Caco-2 (cell line): ENCODE measurements at regions not wholly inside any gene's neighbourhood (a gene's known extent, or its start where the extent isn't known, plus 50 kb on each side); places are given as distances from the start of the nearest gene placed in this dataset.

ENCODE experiments used
- BruUV-seq: library from RNA; stranded (reverse); fragments of 400-500 nt; replicated peaks from 2 replicates; lab custom pipeline; 2021; lab: Mats Ljungman, UMichigan
- CTCF ChIA-PET: fragments of 300-600 bp; sonication (Branson Sonifier 250); formaldehyde crosslinking; loops from one replicate; lab custom pipeline; 2022; ENCODE audit warnings: antibody characterized with exemption; lab: Charles Lee
- POLR2A ChIA-PET: fragments of 300-600 bp; sonication (Branson Sonifier 250); formaldehyde crosslinking; loops from one replicate; lab custom pipeline; 2022; ENCODE audit warnings: antibody characterized with exemption; lab: Charles Lee
- DNase-seq, 2 experiments: peaks; one replicate each; pipeline versions ENCODE4 v3.0.0 to v3.0.0-alpha.2; 2020 to 2022
- H3K27me3 ChIP-seq: replicated peaks from 2 replicates; pipeline ENCODE4 v1.6.0; 2011; ENCODE audit warnings: low read length; ENCODE audit not compliant: control insufficient read depth, insufficient read depth
- H3K36me3 ChIP-seq: 2 replicates; pipeline ENCODE4 v1.5.1; 2011; ENCODE audit warnings: low read length; ENCODE audit not compliant: control insufficient read depth, insufficient read depth
- H3K4me1 ChIP-seq: fragments of 250-450 bp; sonication (Bioruptor Pico); 2 replicates; pipeline ENCODE4 v1.5.1; 2020; ENCODE audit warnings: mild to moderate bottlenecking
- H3K4me3 ChIP-seq: 2 replicates; pipeline ENCODE4 v1.5.1; 2011; ENCODE audit warnings: low read depth, mild to moderate bottlenecking, control low read depth, low read length
- H3K9me3 ChIP-seq: fragments of 250-450 bp; sonication (Bioruptor Pico); 2 replicates; pipeline ENCODE4 v1.5.1; 2020; ENCODE audit warnings: mild to moderate bottlenecking, moderate library complexity
- H3K27ac Mint-ChIP-seq: one replicate; pipeline ENCODE4 v1.8.0; 2022; ENCODE audit warnings: mixed read lengths; ENCODE audit not compliant: unreplicated experiment
- H3K27me3 Mint-ChIP-seq: one replicate; pipeline ENCODE4 v1.8.0; 2022; ENCODE audit warnings: mixed read lengths; ENCODE audit not compliant: insufficient read depth, unreplicated experiment
- H3K36me3 Mint-ChIP-seq: one replicate; pipeline ENCODE4 v1.8.0; 2022; ENCODE audit warnings: mild to moderate bottlenecking, mixed read lengths; ENCODE audit not compliant: insufficient read depth, unreplicated experiment
- H3K4me1 Mint-ChIP-seq: one replicate; pipeline ENCODE4 v1.8.0; 2022; ENCODE audit warnings: low read depth, mixed read lengths; ENCODE audit not compliant: unreplicated experiment
- H3K4me3 Mint-ChIP-seq: one replicate; pipeline ENCODE4 v1.8.0; 2022; ENCODE audit warnings: mild to moderate bottlenecking, moderate library complexity, mixed read lengths; ENCODE audit not compliant: unreplicated experiment
- H3K9me3 Mint-ChIP-seq: one replicate; pipeline ENCODE4 v1.8.0; 2022; ENCODE audit warnings: mixed read lengths; ENCODE audit not compliant: unreplicated experiment
- CTCF ChIP-seq, 2 experiments: fragments of 200-600 bp in 1 of 2; IDR thresholded peaks; 1 replicate in 1 of 2; 2 replicates in 1 of 2; pipeline versions ENCODE4 v1.5.1 to v1.8.0; 2011 to 2022; ENCODE audit warnings: antibody characterized with exemption in 1 of 2, control low read depth in 1 of 2, inconsistent platforms in 1 of 2, low read depth in 1 of 2, low read length in 1 of 2, mild to moderate bottlenecking in 1 of 2, moderate library complexity in 1 of 2; ENCODE audit not compliant: insufficient read depth in 1 of 2, severe bottlenecking in 1 of 2, unreplicated experiment in 1 of 2
- intact Hi-C: fragments of 100-400 bp; cut with micrococcal nuclease; formaldehyde crosslinking; loops from one replicate; pipeline ENCODE4 v1.10.0; 2022; ENCODE audit not compliant: unreplicated experiment

DNA sequence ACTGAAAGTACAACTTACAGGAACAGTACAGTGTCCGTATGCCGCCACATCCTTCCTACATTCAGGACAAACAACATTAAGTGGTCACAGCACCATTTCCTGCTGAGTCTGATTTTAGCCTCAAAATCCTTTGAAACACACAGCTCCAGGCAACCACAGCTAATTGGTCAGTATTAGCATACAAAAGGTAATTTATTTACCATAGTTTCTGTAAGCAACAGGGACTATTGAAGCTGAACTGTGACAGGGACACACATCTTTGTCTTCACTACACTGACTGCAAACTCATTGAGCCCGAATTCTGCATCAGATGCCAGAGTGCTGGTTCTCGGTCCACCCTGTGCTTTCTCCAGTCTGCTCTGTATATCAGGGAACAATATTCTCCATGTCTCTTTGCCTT is 151.8 kb downstream of the ST6GAL2 start:
- no peaks in the 10 kb centered on the region for H3K4me1 ChIP-seq
- no peaks in the 10 kb centered on the region; the same call in 1 of the 2 replicates for H3K27me3 ChIP-seq
- DNase-seq, result no peak
- Mint-ChIP-seq H3K9me3 (no peaks in the 10 kb centered on the region), H3K27me3 (peaks cover 8% of the 10 kb centered on the region), H3K4me3 (no peak overlapping the region), H3K36me3 (no peaks in the 10 kb centered on the region), H3K4me1 (no peaks in the 10 kb centered on the region), H3K27ac (no peak overlapping the region)
- ChIA-PET POLR2A (no interaction called here), CTCF (interaction anchor here (0.6 kb wide), 1 partner anchor 800 kb away, joined by 4 read pairs; no protein-coding TSS in a partner anchor)
- no TSS peak for BruUV-seq
- no peaks in the 10 kb centered on the region for H3K36me3 ChIP-seq
- no peak overlapping the region for H3K4me3 ChIP-seq
- intact Hi-C loops, result no loop called here
- H3K9me3 ChIP-seq, result no peaks in the 10 kb centered on the region
- TF ChIP-seq CTCF (IDR thresholded peaks at IDR 0.05; ENCODE audit: insufficient read depth in 1 of 2, low read depth in 1 of 2, low read length in 1 of 2, severe bottlenecking in 1 of 2, unreplicated experiment in 1 of 2), result no peak

- Mint-ChIP-seq H3K36me3 (no peaks in the 10 kb centered on the region), H3K27ac (no peak overlapping the region), H3K9me3 (no peaks in the 10 kb centered on the region), H3K27me3 (peaks cover 2% of the 10 kb centered on the region), H3K4me3 (no peak overlapping the region), H3K4me1 (no peaks in the 10 kb centered on the region)
- intact Hi-C loops, result no loop called here
- Histone ChIP-seq H3K4me3 (no peak overlapping the region), H3K36me3 (no peaks in the 10 kb centered on the region), H3K9me3 (no peaks in the 10 kb centered on the region), H3K27me3 (no peaks in the 10 kb centered on the region), H3K4me1 (no peaks in the 10 kb centered on the region)
- POLR2A ChIA-PET, result no interaction called here
- no TSS peak for BruUV-seq
- CTCF ChIA-PET, result no interaction called here
- no peak for DNase-seq
- no peak for TF ChIP-seq CTCF (IDR thresholded peaks at IDR 0.05; ENCODE audit: insufficient read depth in 1 of 2, low read depth in 1 of 2, low read length in 1 of 2, severe bottlenecking in 1 of 2, unreplicated experiment in 1 of 2)
Measured at GRCh38 chr2:106735807-106736206, 150.2 kb downstream of the ST6GAL2 start.

- Histone ChIP-seq H3K9me3 (no peaks in the 10 kb centered on the region), H3K4me1 (no peaks in the 10 kb centered on the region), H3K27me3 (no peaks in the 10 kb centered on the region), H3K4me3 (no peak overlapping the region), H3K36me3 (no peaks in the 10 kb centered on the region)
- Mint-ChIP-seq H3K9me3 (no peaks in the 10 kb centered on the region), H3K36me3 (no peaks in the 10 kb centered on the region), H3K4me1 (no peaks in the 10 kb centered on the region), H3K27ac (no peak overlapping the region), H3K4me3 (no peak overlapping the region), H3K27me3 (peaks cover 2% of the 10 kb centered on the region)
- CTCF ChIA-PET, result no interaction called here
- POLR2A ChIA-PET, result no interaction called here
- DNase-seq, result no peak
- intact Hi-C loops, result no loop called here
- BruUV-seq, result no TSS peak
- no peak for TF ChIP-seq CTCF (IDR thresholded peaks at IDR 0.05; ENCODE audit: insufficient read depth in 1 of 2, low read depth in 1 of 2, low read length in 1 of 2, severe bottlenecking in 1 of 2, unreplicated experiment in 1 of 2)
Measured at GRCh38 chr2:106736221-106736620, 149.7 kb downstream of the ST6GAL2 start.
